WTC11 (cell line): ENCODE measurements at regions not wholly inside any gene's neighbourhood (a gene's known extent, or its start where the extent isn't known, plus 50 kb on each side); places are given as distances from the start of the nearest gene placed in this dataset.
"Not testable (repeated sequence)": the region's sequence is repeated elsewhere in the genome, so short reads cannot be mapped to it uniquely, and the experiment has no call there.

ENCODE experiments used
- ELF4 ChIP-seq: sonication (generic); formaldehyde crosslinking; IDR thresholded peaks from 2 replicates; pipeline ENCODE4 v1.8.1; 2022; ENCODE audit warnings: low read depth, mild to moderate bottlenecking, moderate library complexity, missing genetic modification reagents
- EMX1 ChIP-seq: fragments of 250-450 bp; sonication (Bioruptor Pico); IDR thresholded peaks from 2 replicates; pipeline ENCODE4 v1.8.0; 2021; ENCODE audit warnings: mild to moderate bottlenecking
- JUN ChIP-seq: sonication (generic); formaldehyde crosslinking; IDR thresholded peaks from 2 replicates; pipeline ENCODE4 v1.8.0; 2023; ENCODE audit warnings: mild to moderate bottlenecking, missing genetic modification reagents
- NR1H2 ChIP-seq: sonication (generic); formaldehyde crosslinking; IDR thresholded peaks from 2 replicates; pipeline ENCODE4 v1.9.0; 2021; ENCODE audit warnings: mild to moderate bottlenecking, moderate library complexity, missing genetic modification reagents
- TCF7 ChIP-seq: sonication (generic); formaldehyde crosslinking; IDR thresholded peaks from 2 replicates; pipeline ENCODE4 v1.8.0; 2022; ENCODE audit warnings: mild to moderate bottlenecking, low read depth, missing genetic modification reagents, moderate library complexity
- TF ChIP-seq, protein P1 (sequence below): fragments of 200-600 bp; IDR thresholded peaks from 2 replicates; pipeline ENCODE4 v1.8.0; 2022; ENCODE audit warnings: antibody characterized with exemption
- TF ChIP-seq, protein P2 (sequence below): sonication (generic); formaldehyde crosslinking; IDR thresholded peaks from 2 replicates; pipeline ENCODE4 v1.8.0; 2022; ENCODE audit warnings: mild to moderate bottlenecking, missing genetic modification reagents

DNA sequence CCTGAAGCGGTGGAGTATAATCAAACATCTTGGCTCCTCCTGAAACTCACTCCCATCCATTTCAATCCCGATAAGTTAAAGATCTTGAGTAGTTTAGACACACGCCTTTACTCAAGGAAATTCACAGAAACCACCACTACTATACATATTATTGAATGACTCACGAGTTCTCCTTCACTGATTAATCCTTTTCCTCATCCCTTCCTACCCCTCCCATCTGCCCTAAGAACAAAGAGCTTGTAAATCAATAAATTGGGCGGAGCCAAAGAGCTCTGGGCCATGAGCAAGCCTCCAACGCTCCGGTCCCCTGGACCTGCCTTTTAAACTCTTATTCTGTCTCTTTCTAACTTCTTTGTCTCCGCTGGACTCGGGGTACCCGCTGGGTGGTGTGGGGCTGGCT lies 695.4 kb upstream of the SLIT2 start:
- TF ChIP-seq ELF4 (CRISPR knock-in tag); NR1H2; TCF7; JUN (CRISPR knock-in tag); EMX1: not testable (repeated sequence)
- TF ChIP-seq, protein P1, sequence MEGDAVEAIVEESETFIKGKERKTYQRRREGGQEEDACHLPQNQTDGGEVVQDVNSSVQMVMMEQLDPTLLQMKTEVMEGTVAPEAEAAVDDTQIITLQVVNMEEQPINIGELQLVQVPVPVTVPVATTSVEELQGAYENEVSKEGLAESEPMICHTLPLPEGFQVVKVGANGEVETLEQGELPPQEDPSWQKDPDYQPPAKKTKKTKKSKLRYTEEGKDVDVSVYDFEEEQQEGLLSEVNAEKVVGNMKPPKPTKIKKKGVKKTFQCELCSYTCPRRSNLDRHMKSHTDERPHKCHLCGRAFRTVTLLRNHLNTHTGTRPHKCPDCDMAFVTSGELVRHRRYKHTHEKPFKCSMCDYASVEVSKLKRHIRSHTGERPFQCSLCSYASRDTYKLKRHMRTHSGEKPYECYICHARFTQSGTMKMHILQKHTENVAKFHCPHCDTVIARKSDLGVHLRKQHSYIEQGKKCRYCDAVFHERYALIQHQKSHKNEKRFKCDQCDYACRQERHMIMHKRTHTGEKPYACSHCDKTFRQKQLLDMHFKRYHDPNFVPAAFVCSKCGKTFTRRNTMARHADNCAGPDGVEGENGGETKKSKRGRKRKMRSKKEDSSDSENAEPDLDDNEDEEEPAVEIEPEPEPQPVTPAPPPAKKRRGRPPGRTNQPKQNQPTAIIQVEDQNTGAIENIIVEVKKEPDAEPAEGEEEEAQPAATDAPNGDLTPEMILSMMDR, result not testable (repeated sequence)
- TF ChIP-seq, protein P2, sequence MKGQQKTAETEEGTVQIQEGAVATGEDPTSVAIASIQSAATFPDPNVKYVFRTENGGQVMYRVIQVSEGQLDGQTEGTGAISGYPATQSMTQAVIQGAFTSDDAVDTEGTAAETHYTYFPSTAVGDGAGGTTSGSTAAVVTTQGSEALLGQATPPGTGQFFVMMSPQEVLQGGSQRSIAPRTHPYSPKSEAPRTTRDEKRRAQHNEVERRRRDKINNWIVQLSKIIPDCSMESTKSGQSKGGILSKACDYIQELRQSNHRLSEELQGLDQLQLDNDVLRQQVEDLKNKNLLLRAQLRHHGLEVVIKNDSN (CRISPR knock-in tag), result not testable (repeated sequence)
